Liver (tissue), 3 donors: ENCODE measurements at regions not wholly inside any gene's neighbourhood (a gene's known extent, or its start where the extent isn't known, plus 50 kb on each side); places are given as distances from the start of the nearest gene placed in this dataset.

Experiments used
- CTCF ChIP-seq: fragments of 150-350 bp; IDR thresholded peaks from 2 replicates; pipeline ENCODE4 v1.5.1; 2017; ENCODE audit warnings: improper control_type of control experiment, low read depth, low read length; ENCODE audit not compliant: missing input control
- FOXA1 ChIP-seq: IDR thresholded peaks from 2 replicates; pipeline ENCODE4 v1.6.1; 2016; ENCODE audit warnings: antibody characterized with exemption
- HNF4A ChIP-seq, 2 donors: conservative IDR thresholded peaks; 2 replicates each; pipeline ENCODE4 v1.6.1; 2016; ENCODE audit warnings: antibody characterized with exemption in 2 of 2, mild to moderate bottlenecking in 2 of 2
- JUND ChIP-seq, 2 donors: IDR thresholded peaks; 2 replicates each; pipeline ENCODE4 v1.6.1; 2016; ENCODE audit warnings: antibody characterized with exemption in 2 of 2
- SP1 ChIP-seq: IDR thresholded peaks from 2 replicates; pipeline ENCODE4 v1.6.1; 2018; ENCODE audit warnings: antibody characterized with exemption, mild to moderate bottlenecking
- YY1 ChIP-seq: IDR thresholded peaks from 2 replicates; pipeline ENCODE4 v1.6.1; 2016; ENCODE audit warnings: antibody characterized with exemption, mild to moderate bottlenecking
- TF ChIP-seq, protein P1 (sequence below): IDR thresholded peaks from 2 replicates; pipeline ENCODE4 v1.6.1; 2016; ENCODE audit warnings: antibody characterized with exemption
- donor health status: healthy.
- donor health status: healthy.

GRCh38 chr4:3873408-3874027, 107.3 kb downstream of the ADRA2C start:
- TF ChIP-seq CTCF (no peak), HNF4A (conservative IDR thresholded peaks at IDR 0.05) (no peak), SP1 (no peak), FOXA1 (no peak), YY1 (no peak), JUND (IDR thresholded peaks at IDR 0.05) (no peak)
- TF ChIP-seq, protein P1, sequence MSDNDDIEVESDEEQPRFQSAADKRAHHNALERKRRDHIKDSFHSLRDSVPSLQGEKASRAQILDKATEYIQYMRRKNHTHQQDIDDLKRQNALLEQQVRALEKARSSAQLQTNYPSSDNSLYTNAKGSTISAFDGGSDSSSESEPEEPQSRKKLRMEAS: no peak
